Ishikawa (cell line): ENCODE measurements at regions not wholly inside any gene's neighbourhood (a gene's known extent, or its start where the extent isn't known, plus 50 kb on each side); places are given as distances from the start of the nearest gene placed in this dataset.

ENCODE experiments used
- CEBPB ChIP-seq: IDR thresholded peaks from 2 replicates; pipeline ENCODE4 v1.6.1; 2012
- CREB1 ChIP-seq: IDR thresholded peaks from 2 replicates; pipeline ENCODE4 v1.6.1; 2012; ENCODE audit warnings: low read depth
- EGR1 ChIP-seq: IDR thresholded peaks from 2 replicates; pipeline ENCODE4 v1.6.1; 2012
- EP300 ChIP-seq: IDR thresholded peaks from 2 replicates; pipeline ENCODE4 v1.6.1; 2012; ENCODE audit warnings: borderline replicate concordance
- FOXM1 ChIP-seq: IDR thresholded peaks from 2 replicates; pipeline ENCODE4 v1.6.1; 2012; ENCODE audit warnings: low read depth, borderline replicate concordance
- MAX ChIP-seq: IDR thresholded peaks from 2 replicates; pipeline ENCODE4 v1.6.1; 2012
- NFIC ChIP-seq: IDR thresholded peaks from 2 replicates; pipeline ENCODE4 v1.6.1; 2012
- RAD21 ChIP-seq: IDR thresholded peaks from 2 replicates; pipeline ENCODE4 v1.6.1; 2012; ENCODE audit warnings: low read depth
- REST ChIP-seq: IDR thresholded peaks from 2 replicates; pipeline ENCODE4 v1.6.1; 2012; ENCODE audit warnings: low read depth, mild to moderate bottlenecking
- TAF1 ChIP-seq: IDR thresholded peaks from 2 replicates; pipeline ENCODE4 v1.6.1; 2012; ENCODE audit warnings: low read depth, mild to moderate bottlenecking
- TCF12 ChIP-seq: IDR thresholded peaks from 2 replicates; pipeline ENCODE4 v1.6.1; 2012; ENCODE audit warnings: low read depth
- TEAD4 ChIP-seq: IDR thresholded peaks from 2 replicates; pipeline ENCODE4 v1.6.1; 2012
- USF1 ChIP-seq: IDR thresholded peaks from 2 replicates; pipeline ENCODE4 v1.6.1; 2012
- YY1 ChIP-seq: IDR thresholded peaks from 2 replicates; pipeline ENCODE4 v1.6.1; 2012; ENCODE audit warnings: low read depth
- ZBTB7A ChIP-seq: IDR thresholded peaks from 2 replicates; pipeline ENCODE4 v1.6.1; 2012; ENCODE audit warnings: low read depth

GRCh38 chr15:96274087-96274440 is 56.4 kb upstream of the NR2F2 start:
- TF ChIP-seq EP300 (no peak), USF1 (no peak), YY1 (no peak), MAX (no peak), TCF12 (no peak), CREB1 (no peak), CEBPB (no peak), ZBTB7A (no peak), TEAD4 (no peak), REST (no peak), TAF1 (no peak), FOXM1 (no peak)

GRCh38 chr15:96274698-96275097 is 55.8 kb upstream of the NR2F2 start:
- TF ChIP-seq YY1: no peak
- no peak for TF ChIP-seq NFIC
- TF ChIP-seq EGR1: no peak
- TF ChIP-seq REST: no peak
- TF ChIP-seq USF1: no peak
- no peak for TF ChIP-seq EP300
- TF ChIP-seq MAX: no peak
- TF ChIP-seq TEAD4: no peak
- no peak for TF ChIP-seq RAD21

GRCh38 chr15:96276438-96277210 is 53.9 kb upstream of the NR2F2 start:
- TF ChIP-seq YY1 (no peak), FOXM1 (no peak), TEAD4 (no peak), USF1 (no peak), EP300 (no peak), CEBPB (no peak), TCF12 (no peak), TAF1 (no peak), REST (no peak), RAD21 (no peak), MAX (no peak), EGR1 (no peak)
